Astrocyte (in vitro differentiated cells and primary cell): ENCODE measurements at regions not wholly inside any gene's neighbourhood (a gene's known extent, or its start where the extent isn't known, plus 50 kb on each side); places are given as distances from the start of the nearest gene placed in this dataset.

Experiments used
- DNase-seq: peaks from one replicate; pipeline ENCODE4 v3.0.0-alpha.2; 2010; ENCODE audit warnings: low read depth
- FAIRE-seq: peaks from 2 replicates; lab custom pipeline; 2011; peaks lifted over from hg19 to GRCh38; lab: Jason Lieb, UNC
- H2AFZ ChIP-seq: 2 replicates; pipeline ENCODE4 v1.6.0; 2012; ENCODE audit warnings: low read depth, low read length, inconsistent platforms
- H3K27ac ChIP-seq: 2 replicates; pipeline ENCODE4 v1.5.1; 2011; ENCODE audit warnings: low read depth, low read length, inconsistent platforms
- H3K27me3 ChIP-seq: 2 replicates; pipeline ENCODE4 v1.6.0; 2011; ENCODE audit warnings: low read length, inconsistent platforms; ENCODE audit not compliant: insufficient read depth
- H3K36me3 ChIP-seq: 2 replicates; pipeline ENCODE4 v1.5.1; 2011; ENCODE audit warnings: low read length, inconsistent platforms; ENCODE audit not compliant: insufficient read depth
- H3K4me1 ChIP-seq: 2 replicates; pipeline ENCODE4 v1.5.1; 2011; ENCODE audit warnings: low read length, inconsistent platforms; ENCODE audit not compliant: insufficient read depth
- H3K4me2 ChIP-seq: 2 replicates; pipeline ENCODE4 v1.6.0; 2012; ENCODE audit warnings: low read length, inconsistent platforms
- H3K4me3 ChIP-seq: 2 replicates; pipeline ENCODE4 v1.5.1; 2011; ENCODE audit warnings: low read depth, mild to moderate bottlenecking, low read length, inconsistent platforms; ENCODE audit not compliant: insufficient read depth
- H3K79me2 ChIP-seq: 2 replicates; pipeline ENCODE4 v1.6.0; 2012; ENCODE audit warnings: mild to moderate bottlenecking, low read length, inconsistent platforms; ENCODE audit not compliant: insufficient read depth
- H3K9ac ChIP-seq: 2 replicates; pipeline ENCODE4 v1.6.0; 2012; ENCODE audit warnings: mild to moderate bottlenecking, low read length, inconsistent platforms
- H3K9me3 ChIP-seq: 2 replicates; pipeline ENCODE4 v1.5.1; 2012; ENCODE audit warnings: low read depth, mild to moderate bottlenecking, low read length, inconsistent platforms; ENCODE audit not compliant: insufficient read depth
- H4K20me1 ChIP-seq: 2 replicates; pipeline ENCODE4 v1.6.0; 2012; ENCODE audit warnings: low read length, inconsistent platforms; ENCODE audit not compliant: insufficient read depth
- H3K27ac Mint-ChIP-seq: one replicate; pipeline ENCODE4 v1.8.0; 2021; ENCODE audit warnings: mild to moderate bottlenecking, mixed read lengths; ENCODE audit not compliant: unreplicated experiment
- H3K27me3 Mint-ChIP-seq: one replicate; pipeline ENCODE4 v1.8.0; 2021; ENCODE audit warnings: low read depth, mixed read lengths; ENCODE audit not compliant: unreplicated experiment
- H3K36me3 Mint-ChIP-seq: one replicate; pipeline ENCODE4 v1.8.0; 2021; ENCODE audit warnings: low read depth, mixed read lengths; ENCODE audit not compliant: unreplicated experiment
- H3K4me1 Mint-ChIP-seq: one replicate; pipeline ENCODE4 v1.8.0; 2021; ENCODE audit warnings: low read depth, mixed read lengths; ENCODE audit not compliant: unreplicated experiment
- H3K4me3 Mint-ChIP-seq: one replicate; pipeline ENCODE4 v1.8.0; 2021; ENCODE audit warnings: mild to moderate bottlenecking, moderate library complexity, mixed read lengths; ENCODE audit not compliant: unreplicated experiment
- H3K9me3 Mint-ChIP-seq: one replicate; pipeline ENCODE4 v1.8.0; 2021; ENCODE audit warnings: mild to moderate bottlenecking, mixed read lengths; ENCODE audit not compliant: unreplicated experiment
- CTCF ChIP-seq: IDR thresholded peaks from 2 replicates; pipeline ENCODE4 v1.5.1; 2011; ENCODE audit warnings: low read depth, mild to moderate bottlenecking, inconsistent platforms, low read length, moderate library complexity; ENCODE audit not compliant: insufficient read depth
- EZH2 ChIP-seq: IDR thresholded peaks from 2 replicates; pipeline ENCODE4 v1.6.1; 2012; ENCODE audit warnings: mild to moderate bottlenecking, low read length, inconsistent platforms; ENCODE audit not compliant: insufficient read depth

GRCh38 chr6:44008821-44009370, 118.4 kb downstream of the MRPL14 start:
- H2AFZ ChIP-seq, result no peak overlapping the region
- H3K4me3 ChIP-seq, result no peak overlapping the region
- no peaks in the 10 kb centered on the region for H3K27me3 ChIP-seq
- Mint-ChIP-seq H3K9me3 (peaks cover 3% of the 10 kb centered on the region), H3K27me3 (peaks cover 7% of the 10 kb centered on the region), H3K36me3 (no peaks in the 10 kb centered on the region), H3K4me3 (no peak overlapping the region), H3K4me1 (peaks cover 37% of the 10 kb centered on the region), H3K27ac (no peak overlapping the region)
- no peaks in the 10 kb centered on the region for H3K79me2 ChIP-seq
- H3K9ac ChIP-seq, result no peak overlapping the region
- H3K4me1 ChIP-seq, result peaks cover 43% of the 10 kb centered on the region
- no peak overlapping the region for H3K4me2 ChIP-seq
- TF ChIP-seq CTCF, result no peak
- no peak for TF ChIP-seq EZH2
- no peak for DNase-seq
- no peaks in the 10 kb centered on the region for H3K36me3 ChIP-seq
- no peaks in the 10 kb centered on the region for H4K20me1 ChIP-seq
- H3K9me3 ChIP-seq, result peaks cover 15% of the 10 kb centered on the region
- no peak overlapping the region for H3K27ac ChIP-seq
- FAIRE-seq, result no peak

- TF ChIP-seq EZH2 (no peak), CTCF (no peak)
- H3K4me1 Mint-ChIP-seq, result peaks cover 37% of the 10 kb centered on the region
- H3K36me3 Mint-ChIP-seq, result no peaks in the 10 kb centered on the region
- no peak for FAIRE-seq
- no peaks in the 10 kb centered on the region for H3K79me2 ChIP-seq
- H4K20me1 ChIP-seq, result no peaks in the 10 kb centered on the region
- no peaks in the 10 kb centered on the region for H3K36me3 ChIP-seq
- DNase-seq, result no peak
- H3K27me3 ChIP-seq, result no peaks in the 10 kb centered on the region
- no peak overlapping the region for H3K9ac ChIP-seq
- no peak overlapping the region for H3K4me2 ChIP-seq
- H3K4me1 ChIP-seq, result peaks cover 48% of the 10 kb centered on the region
- H3K4me3 Mint-ChIP-seq, result no peak overlapping the region
- no peaks in the 10 kb centered on the region for H3K9me3 Mint-ChIP-seq
- peaks cover 9% of the 10 kb centered on the region for H3K9me3 ChIP-seq
- H3K4me3 ChIP-seq, result no peak overlapping the region
- H3K27ac Mint-ChIP-seq, result no peak overlapping the region
- no peak overlapping the region for H2AFZ ChIP-seq
- H3K27ac ChIP-seq, result no peak overlapping the region
- H3K27me3 Mint-ChIP-seq, result peaks cover 9% of the 10 kb centered on the region
Measured at GRCh38 chr6:44007818-44008621, 119.2 kb downstream of the MRPL14 start.

- H3K27ac ChIP-seq, result no peak overlapping the region
- FAIRE-seq, result no peak
- peaks cover 32% of the 10 kb centered on the region for H3K4me1 Mint-ChIP-seq
Measured at GRCh38 chr6:44006872-44007303, 120.4 kb downstream of the MRPL14 start.

More at GRCh38 chr6:44006872-44007303, 120.4 kb downstream of the MRPL14 start:
- Histone ChIP-seq H3K79me2 (no peaks in the 10 kb centered on the region), H3K4me1 (peaks cover 49% of the 10 kb centered on the region), H3K4me2 (no peak overlapping the region), H4K20me1 (no peaks in the 10 kb centered on the region), H3K9me3 (no peaks in the 10 kb centered on the region), H2AFZ (no peak overlapping the region), H3K4me3 (no peak overlapping the region), H3K27me3 (no peaks in the 10 kb centered on the region), H3K9ac (no peak overlapping the region), H3K36me3 (no peaks in the 10 kb centered on the region)
- Mint-ChIP-seq H3K4me3 (no peak overlapping the region), H3K9me3 (no peaks in the 10 kb centered on the region), H3K36me3 (no peaks in the 10 kb centered on the region), H3K27ac (peak overlapping the region; percentile 72), H3K27me3 (peaks cover 9% of the 10 kb centered on the region)
- TF ChIP-seq EZH2 (no peak), CTCF (no peak)
- DNase-seq, result no peak
